Liver (tissue), 8 donors: ENCODE measurements at regions not wholly inside any gene's neighbourhood (a gene's known extent, or its start where the extent isn't known, plus 50 kb on each side); places are given as distances from the start of the nearest gene placed in this dataset.

Source experiments
- DNase-seq: peaks from one replicate; pipeline ENCODE4 v3.0.0-alpha.2; 2017; ENCODE audit warnings: low spot score
- H3K27ac ChIP-seq, 2 donors: one replicate each; pipeline ENCODE4 v1.7.0; 2013; ENCODE audit warnings: inconsistent platforms in 2 of 2, low read length in 2 of 2, control low read depth in 1 of 2, low read depth in 1 of 2, mild to moderate bottlenecking in 1 of 2
- H3K27me3 ChIP-seq, 4 donors: one replicate each; pipeline versions ENCODE4 v1.6.1 to v1.7.0; 2013; ENCODE audit warnings: low read length in 3 of 4, inconsistent platforms in 1 of 4, mild to moderate bottlenecking in 1 of 4, moderate library complexity in 1 of 4; ENCODE audit not compliant: control insufficient read depth in 4 of 4, insufficient read depth in 4 of 4
- H3K36me3 ChIP-seq, 4 donors: one replicate each; pipeline versions ENCODE4 v1.6.1 to v1.7.0; 2013; ENCODE audit warnings: low read length in 3 of 4, mild to moderate bottlenecking in 3 of 4, low read depth in 1 of 4, moderate library complexity in 1 of 4; ENCODE audit not compliant: control insufficient read depth in 4 of 4, insufficient read depth in 3 of 4
- H3K4me1 ChIP-seq, 4 donors: one replicate each; pipeline versions ENCODE4 v1.6.1 to v1.7.0; 2013; ENCODE audit warnings: low read length in 3 of 4, mild to moderate bottlenecking in 3 of 4, moderate library complexity in 1 of 4; ENCODE audit not compliant: control insufficient read depth in 4 of 4, insufficient read depth in 4 of 4
- H3K4me3 ChIP-seq, 3 donors: one replicate each; pipeline versions ENCODE4 v1.6.1 to v1.7.0; 2013; ENCODE audit warnings: low read length in 3 of 3, control low read depth in 1 of 3, low read depth in 1 of 3, mild to moderate bottlenecking in 1 of 3
- H3K9ac ChIP-seq, 2 donors: one replicate each; pipeline ENCODE4 v1.7.0; 2013; ENCODE audit warnings: low read length in 2 of 2, mild to moderate bottlenecking in 2 of 2, moderate library complexity in 2 of 2, control low read depth in 1 of 2, low read depth in 1 of 2
- H3K9me3 ChIP-seq, 4 donors: one replicate each; pipeline versions ENCODE4 v1.6.1 to v1.7.0; 2013; ENCODE audit warnings: low read length in 3 of 4; ENCODE audit not compliant: control insufficient read depth in 4 of 4
- CTCF ChIP-seq: fragments of 150-350 bp; IDR thresholded peaks from 2 replicates; pipeline ENCODE4 v1.5.1; 2017; ENCODE audit warnings: improper control_type of control experiment, low read depth, low read length; ENCODE audit not compliant: missing input control
- EGR1 ChIP-seq, 2 donors: IDR thresholded peaks; 2 replicates each; pipeline ENCODE4 v1.6.1; 2016 to 2018; ENCODE audit warnings: antibody characterized with exemption in 2 of 2, low read depth in 2 of 2
- FOXA1 ChIP-seq: IDR thresholded peaks from 2 replicates; pipeline ENCODE4 v1.6.1; 2016; ENCODE audit warnings: antibody characterized with exemption
- FOXA2 ChIP-seq: IDR thresholded peaks from 2 replicates; pipeline ENCODE4 v1.6.1; 2016; ENCODE audit warnings: antibody characterized with exemption
- GABPA ChIP-seq, 2 donors: IDR thresholded peaks in 1 of 2; conservative IDR thresholded peaks in 1 of 2; 2 replicates each; pipeline ENCODE4 v1.6.1; 2016; ENCODE audit warnings: antibody characterized with exemption in 2 of 2, mild to moderate bottlenecking in 1 of 2, moderate library complexity in 1 of 2
- HNF4G ChIP-seq: IDR thresholded peaks from 2 replicates; pipeline ENCODE4 v1.6.1; 2016; ENCODE audit warnings: antibody characterized with exemption
- JUND ChIP-seq, 2 donors: IDR thresholded peaks; 2 replicates each; pipeline ENCODE4 v1.6.1; 2016; ENCODE audit warnings: antibody characterized with exemption in 2 of 2
- NR2F2 ChIP-seq: IDR thresholded peaks from 2 replicates; pipeline ENCODE4 v1.6.1; 2016; ENCODE audit warnings: antibody characterized with exemption
- RAD21 ChIP-seq, 2 donors: IDR thresholded peaks; 2 replicates each; pipeline ENCODE4 v1.6.1; 2016; ENCODE audit warnings: antibody characterized with exemption in 2 of 2, mild to moderate bottlenecking in 2 of 2
- RXRA ChIP-seq, 2 donors: IDR thresholded peaks; 2 replicates each; pipeline ENCODE4 v1.6.1; 2017 to 2018; ENCODE audit warnings: antibody characterized with exemption in 2 of 2, mild to moderate bottlenecking in 1 of 2
- SP1 ChIP-seq: IDR thresholded peaks from 2 replicates; pipeline ENCODE4 v1.6.1; 2018; ENCODE audit warnings: antibody characterized with exemption, mild to moderate bottlenecking
- TAF1 ChIP-seq: conservative IDR thresholded peaks from 2 replicates; pipeline ENCODE4 v1.6.1; 2016; ENCODE audit warnings: antibody characterized with exemption, mild to moderate bottlenecking
- YY1 ChIP-seq: IDR thresholded peaks from 2 replicates; pipeline ENCODE4 v1.6.1; 2016; ENCODE audit warnings: antibody characterized with exemption, mild to moderate bottlenecking
- ZBTB33 ChIP-seq: IDR thresholded peaks from 2 replicates; pipeline ENCODE4 v1.6.1; 2016; ENCODE audit warnings: antibody characterized with exemption
- WGBS: extraction: QIAGEN DNeasy Blood & Tissue Kit; methylation state at CpG from one replicate; pipeline ENCODE4 v1.1.7; 2013; 5-methylcytosine and 5-hydroxymethylcytosine counted together
- TF ChIP-seq, protein P1 (sequence below): IDR thresholded peaks from 2 replicates; pipeline ENCODE4 v1.6.1; 2016; ENCODE audit warnings: antibody characterized with exemption, mild to moderate bottlenecking
- TF ChIP-seq, protein P2 (sequence below): IDR thresholded peaks from 2 replicates; pipeline ENCODE4 v1.6.1; 2016; ENCODE audit warnings: antibody characterized with exemption
- donor health status: healthy.
- donor health status: healthy.
- donor health status: healthy.
- donor health status: healthy.
- donor health status: healthy.

DNA sequence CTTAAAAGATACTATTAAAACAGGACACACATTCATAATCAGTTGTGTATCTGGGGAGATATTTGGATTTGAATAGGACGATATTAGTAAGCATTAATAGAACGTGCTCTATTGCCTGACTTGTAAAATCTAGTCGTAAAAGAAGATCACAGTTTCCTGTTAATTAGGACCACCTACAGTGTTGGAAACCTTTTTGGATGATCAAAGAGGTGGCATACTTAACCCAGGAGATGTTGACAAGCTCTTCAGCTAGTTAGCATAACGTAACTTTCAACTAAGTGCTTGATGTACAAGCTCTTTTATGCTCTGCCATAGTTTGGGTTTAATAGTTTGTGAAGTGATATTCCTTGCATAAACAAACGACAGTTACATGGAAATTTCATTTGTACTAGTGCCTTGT lies 293.3 kb upstream of the NR5A2 start:
- H3K9me3 ChIP-seq, result no peaks in the 10 kb centered on the region
- TF ChIP-seq, protein P1, sequence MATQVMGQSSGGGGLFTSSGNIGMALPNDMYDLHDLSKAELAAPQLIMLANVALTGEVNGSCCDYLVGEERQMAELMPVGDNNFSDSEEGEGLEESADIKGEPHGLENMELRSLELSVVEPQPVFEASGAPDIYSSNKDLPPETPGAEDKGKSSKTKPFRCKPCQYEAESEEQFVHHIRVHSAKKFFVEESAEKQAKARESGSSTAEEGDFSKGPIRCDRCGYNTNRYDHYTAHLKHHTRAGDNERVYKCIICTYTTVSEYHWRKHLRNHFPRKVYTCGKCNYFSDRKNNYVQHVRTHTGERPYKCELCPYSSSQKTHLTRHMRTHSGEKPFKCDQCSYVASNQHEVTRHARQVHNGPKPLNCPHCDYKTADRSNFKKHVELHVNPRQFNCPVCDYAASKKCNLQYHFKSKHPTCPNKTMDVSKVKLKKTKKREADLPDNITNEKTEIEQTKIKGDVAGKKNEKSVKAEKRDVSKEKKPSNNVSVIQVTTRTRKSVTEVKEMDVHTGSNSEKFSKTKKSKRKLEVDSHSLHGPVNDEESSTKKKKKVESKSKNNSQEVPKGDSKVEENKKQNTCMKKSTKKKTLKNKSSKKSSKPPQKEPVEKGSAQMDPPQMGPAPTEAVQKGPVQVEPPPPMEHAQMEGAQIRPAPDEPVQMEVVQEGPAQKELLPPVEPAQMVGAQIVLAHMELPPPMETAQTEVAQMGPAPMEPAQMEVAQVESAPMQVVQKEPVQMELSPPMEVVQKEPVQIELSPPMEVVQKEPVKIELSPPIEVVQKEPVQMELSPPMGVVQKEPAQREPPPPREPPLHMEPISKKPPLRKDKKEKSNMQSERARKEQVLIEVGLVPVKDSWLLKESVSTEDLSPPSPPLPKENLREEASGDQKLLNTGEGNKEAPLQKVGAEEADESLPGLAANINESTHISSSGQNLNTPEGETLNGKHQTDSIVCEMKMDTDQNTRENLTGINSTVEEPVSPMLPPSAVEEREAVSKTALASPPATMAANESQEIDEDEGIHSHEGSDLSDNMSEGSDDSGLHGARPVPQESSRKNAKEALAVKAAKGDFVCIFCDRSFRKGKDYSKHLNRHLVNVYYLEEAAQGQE, result no peak
- TF ChIP-seq RXRA (IDR thresholded peaks at IDR 0.05) (no peak), RAD21 (IDR thresholded peaks at IDR 0.05) (no peak), HNF4G (no peak), JUND (IDR thresholded peaks at IDR 0.05) (no peak), ZBTB33 (no peak), TAF1 (no peak), FOXA1 (no peak), CTCF (no peak), SP1 (no peak), EGR1 (IDR thresholded peaks at IDR 0.05; ENCODE audit: low read depth in 2 of 2) (no peak), YY1 (no peak), NR2F2 (no peak), GABPA (IDR thresholded peaks at IDR 0.05 in 1 of 2, conservative IDR thresholded peaks at IDR 0.05 in 1 of 2) (no peak), FOXA2 (no peak)
- TF ChIP-seq, protein P2, sequence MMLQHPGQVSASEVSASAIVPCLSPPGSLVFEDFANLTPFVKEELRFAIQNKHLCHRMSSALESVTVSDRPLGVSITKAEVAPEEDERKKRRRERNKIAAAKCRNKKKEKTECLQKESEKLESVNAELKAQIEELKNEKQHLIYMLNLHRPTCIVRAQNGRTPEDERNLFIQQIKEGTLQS, result no peak
- DNase-seq, result no peak
- no peak overlapping the region for H3K9ac ChIP-seq
- H3K36me3 ChIP-seq, result no peaks in the 10 kb centered on the region
- H3K27ac ChIP-seq, result no peak overlapping the region
- H3K27me3 ChIP-seq, result no peaks in the 10 kb centered on the region
- WGBS, result 54% methylated on average over 5 of the region's 5 CpGs
- H3K4me1 ChIP-seq, result no peaks in the 10 kb centered on the region
- no peak overlapping the region for H3K4me3 ChIP-seq

GRCh38 chr1:199735660-199736059 lies 291.9 kb upstream of the NR5A2 start:
- Histone ChIP-seq H3K4me1 (no peaks in the 10 kb centered on the region), H3K27ac (no peak overlapping the region), H3K9me3 (no peaks in the 10 kb centered on the region), H3K9ac (no peak overlapping the region), H3K4me3 (no peak overlapping the region), H3K27me3 (no peaks in the 10 kb centered on the region), H3K36me3 (no peaks in the 10 kb centered on the region)
- TF ChIP-seq CTCF, result no peak
- no peak for TF ChIP-seq TAF1
- TF ChIP-seq FOXA1, result no peak
- no peak for TF ChIP-seq RXRA (IDR thresholded peaks at IDR 0.05)
- TF ChIP-seq GABPA (IDR thresholded peaks at IDR 0.05 in 1 of 2, conservative IDR thresholded peaks at IDR 0.05 in 1 of 2), result no peak
- no peak for TF ChIP-seq ZBTB33
- no peak for TF ChIP-seq SP1
- no peak for TF ChIP-seq EGR1 (IDR thresholded peaks at IDR 0.05; ENCODE audit: low read depth in 2 of 2)
- TF ChIP-seq HNF4G, result no peak
- no peak for TF ChIP-seq YY1
- TF ChIP-seq RAD21 (IDR thresholded peaks at IDR 0.05), result no peak
- no peak for DNase-seq
- 70% methylated on average over 6 of the region's 6 CpGs for WGBS
